GM18909 (cell line): ENCODE measurements at regions not wholly inside any gene's neighbourhood (a gene's known extent, or its start where the extent isn't known, plus 50 kb on each side); places are given as distances from the start of the nearest gene placed in this dataset.
"Not testable (repeated sequence)": the region's sequence is repeated elsewhere in the genome, so short reads cannot be mapped to it uniquely, and the experiment has no call there.

Source experiments
- ATAC-seq: cut with Tn5 transposase; IDR thresholded peaks from one replicate; pipeline ENCODE4 v1.9.1; 2021; ENCODE audit warnings: mild to moderate bottlenecking; ENCODE audit not compliant: unreplicated experiment, poor library complexity

GRCh38 chr2:38152913-38153312 is 77.0 kb upstream of the CYP1B1 start:
- ATAC-seq = no peak

GRCh38 chr2:38152035-38152434 is 76.1 kb upstream of the CYP1B1 start:
- ATAC-seq = no peak

- no peak for ATAC-seq
Observed at GRCh38 chr2:38149531-38149930, 73.6 kb upstream of the CYP1B1 start.

GRCh38 chr2:38148501-38148900 is 72.5 kb upstream of the CYP1B1 start:
- ATAC-seq = no peak

- no peak for ATAC-seq
Observed at GRCh38 chr2:38147333-38148121, 71.6 kb upstream of the CYP1B1 start.

- ATAC-seq = peak; percentile 91
Observed at GRCh38 chr2:38146907-38147307, 71.0 kb upstream of the CYP1B1 start.

GRCh38 chr2:38146275-38146906 is 70.4 kb upstream of the CYP1B1 start:
- peak; percentile 66 for ATAC-seq

GRCh38 chr2:38145236-38145635 is 69.3 kb upstream of the CYP1B1 start:
- no peak for ATAC-seq

GRCh38 chr2:38142627-38143026 is 66.7 kb upstream of the CYP1B1 start:
- ATAC-seq = no peak

GRCh38 chr2:38141501-38141900 is 65.5 kb upstream of the CYP1B1 start:
- no peak for ATAC-seq

GRCh38 chr2:38138996-38139395 is 63.0 kb upstream of the CYP1B1 start:
- ATAC-seq = no peak

- ATAC-seq = no peak
Observed at GRCh38 chr2:38138419-38138818, 62.5 kb upstream of the CYP1B1 start.

- ATAC-seq = not testable (repeated sequence)
Observed at GRCh38 chr2:38137958-38138357, 62.0 kb upstream of the CYP1B1 start.

- no peak for ATAC-seq
Observed at GRCh38 chr2:38131676-38132075, 55.7 kb upstream of the CYP1B1 start.

- ATAC-seq = no peak
Observed at GRCh38 chr2:38130876-38131275, 54.9 kb upstream of the CYP1B1 start.

GRCh38 chr2:38129987-38130386 is 54.0 kb upstream of the CYP1B1 start:
- ATAC-seq = no peak

- ATAC-seq = no peak
Observed at GRCh38 chr2:38129481-38129880, 53.5 kb upstream of the CYP1B1 start.

GRCh38 chr2:38128653-38129052 is 52.7 kb upstream of the CYP1B1 start:
- no peak for ATAC-seq

- no peak for ATAC-seq
Observed at GRCh38 chr2:38127277-38127676, 51.3 kb upstream of the CYP1B1 start.

- no peak for ATAC-seq
Observed at GRCh38 chr2:38125842-38126241, 49.9 kb upstream of the CYP1B1 start.
